ENCODE measurements at regions not wholly inside any gene's neighbourhood (a gene's known extent, or its start where the extent isn't known, plus 50 kb on each side); places are given as distances from the start of the nearest gene placed in this dataset.

- DNase-seq (ENCODE audit: low read depth in 1 of 2, low spot score in 1 of 2), result no peak
- H3K27me3 ChIP-seq (ENCODE audit: insufficient read depth, poor library complexity, severe bottlenecking), result peaks cover 2% of the 10 kb centered on the region
- no peak overlapping the region for H3K4me3 ChIP-seq (replicated peaks; ENCODE audit: insufficient read depth, low read length)
- no peak overlapping the region for H3K27ac ChIP-seq (replicated peaks)
- TF ChIP-seq GABPA (IDR thresholded peaks at IDR 0.05; ENCODE audit: low read depth), result no peak
- TF ChIP-seq SPI1 (IDR thresholded peaks at IDR 0.05; ENCODE audit: borderline replicate concordance, low read depth), result no peak
Observed at GRCh38 chr2:14909795-14910194, 277.3 kb downstream of the LRATD1 start.

DNA sequence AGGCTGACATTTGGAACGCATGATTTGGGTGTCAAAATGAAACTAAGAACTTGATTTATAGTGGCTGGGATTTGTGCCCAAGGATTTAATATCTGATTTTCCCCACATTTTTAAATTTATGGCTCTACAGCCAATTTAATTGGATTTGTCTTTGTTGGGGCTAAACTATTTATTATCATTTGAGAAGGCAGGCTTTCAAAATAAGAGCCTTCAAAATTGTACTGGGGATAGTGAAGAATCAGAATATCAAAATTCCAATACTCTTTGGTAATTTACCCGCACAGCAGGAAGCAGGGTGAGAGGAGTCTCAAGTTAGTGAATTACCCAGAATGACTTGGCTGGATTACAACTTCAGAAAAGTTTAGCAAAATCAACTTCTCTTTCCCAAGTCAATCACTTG lies 278.1 kb downstream of the LRATD1 start:
- no peak for TF ChIP-seq REST (IDR thresholded peaks at IDR 0.05; ENCODE audit: insufficient replicate concordance, low read depth)
- TF ChIP-seq, protein P1, sequence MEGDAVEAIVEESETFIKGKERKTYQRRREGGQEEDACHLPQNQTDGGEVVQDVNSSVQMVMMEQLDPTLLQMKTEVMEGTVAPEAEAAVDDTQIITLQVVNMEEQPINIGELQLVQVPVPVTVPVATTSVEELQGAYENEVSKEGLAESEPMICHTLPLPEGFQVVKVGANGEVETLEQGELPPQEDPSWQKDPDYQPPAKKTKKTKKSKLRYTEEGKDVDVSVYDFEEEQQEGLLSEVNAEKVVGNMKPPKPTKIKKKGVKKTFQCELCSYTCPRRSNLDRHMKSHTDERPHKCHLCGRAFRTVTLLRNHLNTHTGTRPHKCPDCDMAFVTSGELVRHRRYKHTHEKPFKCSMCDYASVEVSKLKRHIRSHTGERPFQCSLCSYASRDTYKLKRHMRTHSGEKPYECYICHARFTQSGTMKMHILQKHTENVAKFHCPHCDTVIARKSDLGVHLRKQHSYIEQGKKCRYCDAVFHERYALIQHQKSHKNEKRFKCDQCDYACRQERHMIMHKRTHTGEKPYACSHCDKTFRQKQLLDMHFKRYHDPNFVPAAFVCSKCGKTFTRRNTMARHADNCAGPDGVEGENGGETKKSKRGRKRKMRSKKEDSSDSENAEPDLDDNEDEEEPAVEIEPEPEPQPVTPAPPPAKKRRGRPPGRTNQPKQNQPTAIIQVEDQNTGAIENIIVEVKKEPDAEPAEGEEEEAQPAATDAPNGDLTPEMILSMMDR (IDR thresholded peaks at IDR 0.05; ENCODE audit: insufficient read depth, low read length), result no peak
- TF ChIP-seq SPI1 (IDR thresholded peaks at IDR 0.05; ENCODE audit: borderline replicate concordance, low read depth), result no peak
- TF ChIP-seq GABPA (IDR thresholded peaks at IDR 0.05; ENCODE audit: low read depth), result no peak
- TF ChIP-seq POLR2AphosphoS5 (IDR thresholded peaks at IDR 0.05; ENCODE audit: low read depth), result no peak
- DNase-seq (ENCODE audit: low read depth in 1 of 2, low spot score in 1 of 2), result no peak
- no peak overlapping the region for H3K4me3 ChIP-seq (replicated peaks; ENCODE audit: insufficient read depth, low read length)

GRCh38 chr2:14915983-14916382 lies 283.5 kb downstream of the LRATD1 start:
- DNase-seq (ENCODE audit: low read depth in 1 of 2, low spot score in 1 of 2), result no peak
- H3K27ac ChIP-seq (replicated peaks), result no peak overlapping the region
- no peaks in the 10 kb centered on the region for H3K27me3 ChIP-seq (ENCODE audit: insufficient read depth, poor library complexity, severe bottlenecking)
- H3K4me3 ChIP-seq (replicated peaks; ENCODE audit: insufficient read depth, low read length), result no peak overlapping the region
- TF ChIP-seq GABPA (IDR thresholded peaks at IDR 0.05; ENCODE audit: low read depth), result no peak
- no peak for TF ChIP-seq POLR2AphosphoS5 (IDR thresholded peaks at IDR 0.05; ENCODE audit: low read depth)
- TF ChIP-seq REST (IDR thresholded peaks at IDR 0.05; ENCODE audit: insufficient replicate concordance, low read depth), result no peak
- TF ChIP-seq SPI1 (IDR thresholded peaks at IDR 0.05; ENCODE audit: borderline replicate concordance, low read depth), result no peak
- TF ChIP-seq, protein P1 (IDR thresholded peaks at IDR 0.05; ENCODE audit: insufficient read depth, low read length), result no peak

More for the DNA sequence above, 278.1 kb downstream of the LRATD1 start:
- Histone ChIP-seq H3K27ac (replicated peaks) (no peak overlapping the region), H3K27me3 (ENCODE audit: insufficient read depth, poor library complexity, severe bottlenecking) (peaks cover 2% of the 10 kb centered on the region)

DNA sequence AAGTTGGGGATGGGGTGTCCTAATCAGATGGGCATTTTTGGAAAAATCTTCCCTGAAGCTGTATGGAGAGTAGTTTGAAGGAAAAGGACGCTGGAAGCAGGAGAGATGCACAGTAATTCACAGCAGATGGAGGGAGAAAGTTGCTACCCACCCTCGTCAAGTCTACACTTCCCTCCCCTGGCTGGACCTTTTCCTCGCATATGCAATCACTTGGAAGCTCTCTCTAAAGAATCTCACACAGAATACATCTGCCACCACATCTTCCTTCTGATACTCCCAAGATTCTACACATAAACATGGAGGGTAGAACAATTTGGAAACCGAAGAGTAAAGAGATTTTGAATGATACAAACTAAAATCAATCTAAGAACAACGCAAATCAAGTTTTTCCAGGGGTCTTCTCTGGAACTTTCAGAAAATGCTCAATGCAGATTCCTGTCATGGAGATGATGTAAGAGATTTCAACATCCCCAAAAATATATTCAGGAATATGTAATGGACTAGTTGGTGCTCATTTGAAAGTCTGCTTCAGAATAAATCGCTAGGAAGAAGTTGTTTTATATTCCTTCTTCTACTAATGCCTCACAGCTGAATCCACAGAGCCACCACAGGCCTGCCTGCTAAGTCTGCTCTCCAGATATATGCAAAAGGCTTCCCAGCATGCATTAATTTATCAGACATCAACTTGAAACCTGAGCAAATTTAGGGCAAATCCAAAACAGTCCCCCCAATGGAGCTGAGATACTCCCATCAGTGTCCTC lies 291.5 kb downstream of the LRATD1 start:
- no peak overlapping the region for H3K27ac ChIP-seq (replicated peaks)
- TF ChIP-seq GABPA (IDR thresholded peaks at IDR 0.05; ENCODE audit: low read depth) (no peak), REST (IDR thresholded peaks at IDR 0.05; ENCODE audit: insufficient replicate concordance, low read depth) (no peak), SPI1 (IDR thresholded peaks at IDR 0.05; ENCODE audit: borderline replicate concordance, low read depth) (no peak), POLR2AphosphoS5 (IDR thresholded peaks at IDR 0.05; ENCODE audit: low read depth) (no peak)
- TF ChIP-seq, protein P1 (IDR thresholded peaks at IDR 0.05; ENCODE audit: insufficient read depth, low read length), result no peak
- H3K4me3 ChIP-seq (replicated peaks; ENCODE audit: insufficient read depth, low read length), result no peak overlapping the region
- no peaks in the 10 kb centered on the region for H3K27me3 ChIP-seq (ENCODE audit: insufficient read depth, poor library complexity, severe bottlenecking)
- no peak for DNase-seq (ENCODE audit: low read depth in 1 of 2, low spot score in 1 of 2)

Data from HL-60 (cell line).